GM23248 (cell line): ENCODE measurements at regions not wholly inside any gene's neighbourhood (a gene's known extent, or its start where the extent isn't known, plus 50 kb on each side); places are given as distances from the start of the nearest gene placed in this dataset.

Experiments
- EZH2 ChIP-seq: fragments of 200-600 bp; sonication (generic); IDR thresholded peaks from 2 replicates; pipeline ENCODE4 v1.6.1; 2018; ENCODE audit warnings: antibody characterized with exemption, mild to moderate bottlenecking; ENCODE audit not compliant: insufficient read depth, poor library complexity, severe bottlenecking
- EZH2phosphoT487 ChIP-seq: fragments of 200-600 bp; sonication (generic); IDR thresholded peaks from 2 replicates; pipeline ENCODE4 v1.6.1; 2018; ENCODE audit warnings: antibody characterized with exemption, moderate library complexity, mild to moderate bottlenecking, low read depth; ENCODE audit not compliant: insufficient read depth

- no peak for TF ChIP-seq EZH2
- no peak for TF ChIP-seq EZH2phosphoT487
Observed at GRCh38 chr16:24423312-24423711, 116.1 kb upstream of the RBBP6 start.
